CMK (cell line): ENCODE measurements at regions not wholly inside any gene's neighbourhood (a gene's known extent, or its start where the extent isn't known, plus 50 kb on each side); places are given as distances from the start of the nearest gene placed in this dataset.
"Not testable (repeated sequence)": the region's sequence is repeated elsewhere in the genome, so short reads cannot be mapped to it uniquely, and the experiment has no call there.

Experiments
- DNase-seq: peaks from one replicate; pipeline ENCODE4 v3.0.0-alpha.2; 2010; ENCODE audit warnings: low read depth

GRCh38 chr4:127309369-127310102, 323.2 kb upstream of the INTU start:
- DNase-seq = no peak

- DNase-seq = no peak
Observed at GRCh38 chr4:127311371-127311770, 321.4 kb upstream of the INTU start.

GRCh38 chr4:127311924-127312323, 320.8 kb upstream of the INTU start:
- DNase-seq = no peak

GRCh38 chr4:127313767-127314166, 319.0 kb upstream of the INTU start:
- no peak for DNase-seq

- no peak for DNase-seq
Observed at GRCh38 chr4:127327491-127327890, 305.3 kb upstream of the INTU start.

- no peak for DNase-seq
Observed at GRCh38 chr4:127335073-127335620, 297.6 kb upstream of the INTU start.

- DNase-seq = no peak
Observed at GRCh38 chr4:127335732-127336131, 297.0 kb upstream of the INTU start.

GRCh38 chr4:127343123-127343522, 289.6 kb upstream of the INTU start:
- DNase-seq = not testable (repeated sequence)

GRCh38 chr4:127344071-127344470, 288.7 kb upstream of the INTU start:
- no peak for DNase-seq

- no peak for DNase-seq
Observed at GRCh38 chr4:127347936-127348335, 284.8 kb upstream of the INTU start.

GRCh38 chr4:127352220-127353113, 280.3 kb upstream of the INTU start:
- DNase-seq = no peak

GRCh38 chr4:127355743-127356142, 277.0 kb upstream of the INTU start:
- no peak for DNase-seq

GRCh38 chr4:127357765-127358164, 275.0 kb upstream of the INTU start:
- no peak for DNase-seq

- DNase-seq = no peak
Observed at GRCh38 chr4:127362686-127363085, 270.1 kb upstream of the INTU start.

GRCh38 chr4:127364397-127364796, 268.4 kb upstream of the INTU start:
- no peak for DNase-seq

GRCh38 chr4:127364911-127365310, 267.8 kb upstream of the INTU start:
- no peak for DNase-seq

- DNase-seq = no peak
Observed at GRCh38 chr4:127370604-127371003, 262.2 kb upstream of the INTU start.

GRCh38 chr4:127379499-127379898, 253.3 kb upstream of the INTU start:
- DNase-seq = no peak

GRCh38 chr4:127379948-127380347, 252.8 kb upstream of the INTU start:
- not testable (repeated sequence) for DNase-seq

- DNase-seq = no peak
Observed at GRCh38 chr4:127383666-127384065, 249.1 kb upstream of the INTU start.

GRCh38 chr4:127394516-127394915, 238.2 kb upstream of the INTU start:
- no peak for DNase-seq

GRCh38 chr4:127400276-127400675, 232.5 kb upstream of the INTU start:
- DNase-seq = no peak

- peak; percentile 11 for DNase-seq
Observed at GRCh38 chr4:127400731-127401346, 231.9 kb upstream of the INTU start.
